ENCODE measurements at regions not wholly inside any gene's neighbourhood (a gene's known extent, or its start where the extent isn't known, plus 50 kb on each side); places are given as distances from the start of the nearest gene placed in this dataset.
A peak's percentile ranks its signal among the peaks of the same experiment; 100 is the strongest.

DNA sequence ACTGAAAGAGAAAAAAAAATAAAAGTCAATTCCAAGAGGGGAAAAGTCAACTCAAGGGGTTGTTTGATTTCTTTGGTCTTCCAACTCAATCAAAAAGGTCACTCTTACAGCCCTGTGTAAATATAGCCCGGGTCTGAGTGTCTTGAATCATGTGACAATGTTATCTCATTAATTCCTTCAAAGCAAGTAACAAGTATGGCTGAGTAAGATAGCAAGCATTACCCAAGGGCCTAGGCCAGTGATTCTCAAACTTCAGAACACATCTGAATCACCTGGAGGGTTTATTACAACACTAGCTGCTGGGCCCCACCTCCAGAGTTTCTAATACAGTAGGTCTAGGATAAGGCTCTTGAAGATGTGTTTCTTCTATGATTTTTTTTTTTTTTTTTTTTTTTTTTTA is 125.0 kb downstream of the PRLHR start:
- DNase-seq (ENCODE audit: low read depth): no peak

DNA sequence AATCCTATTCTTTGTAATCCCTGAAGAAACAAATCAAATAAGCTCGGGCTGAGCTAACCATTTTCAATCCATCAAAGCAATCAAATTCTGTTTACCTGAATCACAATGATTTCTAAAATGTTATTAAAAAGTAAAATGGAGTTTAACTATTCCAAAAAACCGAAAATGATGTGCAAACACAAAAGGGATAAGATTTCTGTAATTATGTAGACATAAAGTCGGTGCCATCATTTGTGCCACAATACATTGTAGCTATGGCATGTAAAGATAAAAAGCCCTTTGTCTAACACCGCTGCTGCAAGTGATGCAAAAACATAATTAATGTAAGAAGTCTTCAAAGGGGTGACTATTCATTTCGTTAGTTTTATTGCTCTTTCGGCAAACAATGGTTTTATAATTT is 125.1 kb upstream of the FAM204A start:
- DNase-seq (ENCODE audit: low read depth): no peak

DNA sequence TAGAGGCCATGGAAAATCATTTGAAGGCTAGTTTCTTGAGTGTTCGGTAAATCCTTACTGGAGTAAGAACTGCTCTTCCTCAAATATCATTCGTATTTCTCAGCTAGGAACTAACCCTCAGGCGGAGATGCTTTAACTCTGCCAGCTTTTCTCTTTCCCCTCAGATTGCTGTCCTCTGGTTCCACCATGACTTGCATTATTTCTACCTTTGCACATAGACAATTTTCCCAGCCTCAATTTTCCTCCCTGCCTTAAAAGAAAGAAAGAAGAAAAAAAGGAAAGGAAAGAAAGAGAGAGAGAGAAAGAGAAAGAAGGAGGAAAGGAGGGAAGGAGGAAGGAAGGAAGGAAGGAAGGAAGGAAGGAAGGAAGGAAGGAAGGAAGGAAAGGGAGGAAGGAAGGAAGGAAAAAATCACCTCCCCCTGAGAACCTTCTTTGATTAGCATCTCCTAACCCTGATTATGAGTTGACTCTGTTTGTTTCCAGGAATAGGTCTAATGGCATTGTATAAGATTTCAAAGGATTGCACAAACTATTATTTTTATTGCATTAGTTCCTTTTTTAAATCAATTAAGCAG is 123.3 kb upstream of the FAM204A start:
- no peak for DNase-seq (ENCODE audit: low read depth)

DNA sequence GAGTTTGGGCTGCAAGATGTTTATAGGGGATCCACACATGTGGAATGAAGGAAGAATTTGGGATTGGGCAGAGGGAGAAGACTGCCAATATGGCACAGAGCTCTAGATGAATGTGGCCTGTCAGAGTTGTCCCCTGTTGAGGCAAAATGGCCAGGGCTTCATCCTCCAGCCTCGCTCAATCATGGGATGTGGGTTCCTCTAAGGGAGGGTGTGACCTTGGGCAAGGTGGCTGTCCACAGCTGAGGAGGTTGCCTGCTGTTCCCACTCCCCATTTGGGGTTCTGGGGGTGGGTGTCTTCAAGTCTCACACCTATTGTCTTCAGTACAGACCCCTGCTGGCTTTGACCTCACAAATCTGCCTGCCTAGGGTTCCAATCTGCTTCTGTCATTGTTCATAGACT is 121.6 kb upstream of the FAM204A start:
- no peak for DNase-seq (ENCODE audit: low read depth)

DNA sequence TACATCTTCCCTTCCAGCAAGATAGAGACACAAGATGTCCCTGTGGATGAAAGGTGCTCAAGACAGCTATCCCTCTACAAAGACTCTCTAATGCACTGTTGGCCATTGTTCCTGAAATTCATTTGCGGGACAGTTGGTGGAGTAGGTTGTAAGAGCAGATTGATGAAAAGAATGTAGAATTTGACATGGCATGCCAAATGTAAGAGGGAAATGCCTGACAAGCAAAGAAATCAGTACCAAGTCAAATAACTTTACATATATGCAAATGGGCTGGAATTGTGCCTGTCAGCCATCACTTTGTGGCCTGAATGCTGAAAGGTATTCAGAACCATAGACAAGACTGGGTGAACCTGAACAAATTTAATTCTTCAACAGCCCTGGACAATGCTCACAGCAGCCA is 120.3 kb upstream of the FAM204A start:
- no peak for DNase-seq (ENCODE audit: low read depth)

GRCh38 chr10:118459642-118460193 is 117.6 kb upstream of the FAM204A start:
- peak; percentile 50 for DNase-seq (ENCODE audit: low read depth)

DNA sequence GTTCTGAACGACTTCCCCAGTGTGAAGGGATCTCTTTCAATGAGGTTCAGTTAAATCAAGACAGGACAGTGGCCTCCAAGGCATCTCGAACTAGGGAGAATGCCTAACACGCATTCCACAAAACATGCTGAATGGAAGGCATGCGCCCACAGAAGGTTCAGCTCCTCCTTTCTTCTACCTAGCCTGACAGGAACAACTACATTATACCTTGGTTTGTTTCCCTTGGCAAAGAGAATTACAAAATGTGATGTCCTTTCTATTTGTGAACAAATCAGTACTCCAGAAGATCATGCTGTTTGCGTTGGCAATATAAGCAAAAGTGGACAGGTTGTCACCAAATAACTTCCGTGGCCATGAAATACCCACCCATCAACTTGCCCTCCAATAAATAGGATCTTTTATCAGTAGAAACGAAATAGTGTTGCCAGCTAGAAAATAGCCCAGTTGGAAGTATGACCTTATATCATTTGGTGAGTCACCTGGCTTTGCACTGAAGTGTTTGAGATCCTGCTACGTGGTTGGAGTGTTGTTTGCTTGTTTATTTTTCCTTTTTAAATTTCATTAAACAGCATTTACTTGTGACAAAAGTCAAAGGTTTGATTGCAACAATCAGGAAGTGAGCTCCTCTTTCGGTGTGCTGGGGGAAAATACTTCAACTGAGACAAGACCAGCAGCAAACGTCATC is 117.0 kb upstream of the FAM204A start:
- no peak for DNase-seq (ENCODE audit: low read depth)

DNA sequence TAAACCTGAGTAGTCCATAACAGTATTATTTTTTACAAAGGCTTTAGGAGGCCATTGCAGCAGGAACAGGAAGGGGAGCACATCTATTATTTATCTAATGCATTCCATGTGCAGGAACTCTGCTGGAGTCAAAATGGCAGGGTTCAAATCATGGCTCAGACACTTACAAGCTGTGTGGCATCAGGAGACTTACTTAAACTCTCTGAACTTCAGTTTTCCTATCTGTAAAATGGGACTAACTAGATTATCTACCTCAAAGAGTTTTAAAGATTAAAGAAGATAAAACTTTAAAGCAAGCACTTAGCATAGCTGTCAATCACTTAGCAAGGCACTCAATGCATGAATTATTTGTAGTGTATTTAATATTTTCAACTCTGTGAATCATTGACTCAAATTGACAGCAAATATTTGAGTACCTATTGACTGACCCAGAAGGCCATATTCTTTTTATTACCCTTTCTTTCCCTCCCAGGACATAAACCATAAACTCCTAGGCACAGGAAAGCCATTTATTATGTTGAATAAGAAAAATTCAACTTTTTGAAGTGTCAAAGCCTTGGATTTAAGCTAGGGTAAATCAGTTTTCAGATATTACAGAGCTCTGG is 115.8 kb upstream of the FAM204A start:
- DNase-seq (ENCODE audit: low read depth): no peak

GRCh38 chr10:118455181-118455695 is 113.1 kb upstream of the FAM204A start:
- DNase-seq (ENCODE audit: low read depth): no peak

DNA sequence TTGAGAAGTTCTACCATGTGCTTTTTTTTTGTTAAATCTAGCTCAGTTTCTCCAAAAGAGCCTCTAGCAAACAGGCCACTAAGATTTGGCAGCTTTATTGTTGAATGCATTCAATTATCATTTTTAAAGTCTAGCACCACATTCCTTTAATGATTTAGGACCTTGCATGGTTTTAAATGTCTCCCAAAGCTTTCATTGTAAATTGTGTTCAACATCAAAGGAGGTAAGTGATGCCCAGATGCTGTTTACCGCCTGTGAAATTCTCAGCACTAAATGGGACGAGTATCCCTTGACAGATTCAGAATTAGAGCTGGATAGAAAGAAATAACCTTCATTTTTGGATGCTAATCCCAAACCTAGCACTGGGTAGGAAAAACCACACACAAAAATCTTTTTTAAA is 112.1 kb upstream of the FAM204A start:
- no peak for DNase-seq (ENCODE audit: low read depth)

DNA sequence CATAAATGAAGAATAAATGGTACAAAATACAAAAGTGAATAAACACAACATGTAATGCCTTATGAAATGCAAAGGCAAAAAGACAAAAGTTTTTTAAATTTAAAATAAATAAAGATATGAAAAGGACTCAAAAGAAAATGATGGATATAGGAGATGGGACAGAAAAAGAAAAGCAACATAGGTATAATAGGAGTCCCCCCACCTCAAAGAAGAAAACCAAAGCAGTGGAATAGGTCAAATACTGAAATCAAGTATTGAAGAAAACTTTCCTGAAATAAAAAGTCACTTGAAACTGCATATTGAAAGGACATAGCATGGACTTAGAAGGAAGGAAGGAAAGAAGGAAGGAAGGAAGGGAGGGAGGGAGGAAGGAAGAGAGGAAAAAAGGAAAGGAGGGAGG is 110.0 kb upstream of the FAM204A start:
- no peak for DNase-seq (ENCODE audit: low read depth)

DNA sequence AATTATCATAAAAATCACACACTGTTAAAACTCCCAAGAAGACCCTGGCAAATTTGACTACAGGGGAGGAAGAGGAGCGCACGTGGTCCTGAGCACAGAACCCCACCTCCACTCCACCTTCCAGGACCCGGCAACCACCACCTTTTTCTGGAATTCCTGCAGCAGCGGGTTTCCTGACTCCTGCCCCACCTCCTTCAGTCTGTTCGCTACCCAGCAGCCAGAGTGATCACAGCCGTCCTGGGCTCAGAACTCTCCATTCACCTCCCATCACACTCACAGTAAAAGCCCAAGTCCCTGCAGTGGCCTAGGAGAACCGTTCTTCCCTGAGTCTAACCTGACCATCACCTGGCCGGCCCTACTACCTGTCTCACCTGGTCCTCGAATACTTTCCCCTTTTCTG is 107.4 kb upstream of the FAM204A start:
- DNase-seq (ENCODE audit: low read depth): no peak

- DNase-seq (ENCODE audit: low read depth): no peak
Observed at GRCh38 chr10:118448744-118449143, 106.6 kb upstream of the FAM204A start.

GRCh38 chr10:118447478-118448270 is 105.5 kb upstream of the FAM204A start:
- DNase-seq (ENCODE audit: low read depth): peak; percentile 45

DNA sequence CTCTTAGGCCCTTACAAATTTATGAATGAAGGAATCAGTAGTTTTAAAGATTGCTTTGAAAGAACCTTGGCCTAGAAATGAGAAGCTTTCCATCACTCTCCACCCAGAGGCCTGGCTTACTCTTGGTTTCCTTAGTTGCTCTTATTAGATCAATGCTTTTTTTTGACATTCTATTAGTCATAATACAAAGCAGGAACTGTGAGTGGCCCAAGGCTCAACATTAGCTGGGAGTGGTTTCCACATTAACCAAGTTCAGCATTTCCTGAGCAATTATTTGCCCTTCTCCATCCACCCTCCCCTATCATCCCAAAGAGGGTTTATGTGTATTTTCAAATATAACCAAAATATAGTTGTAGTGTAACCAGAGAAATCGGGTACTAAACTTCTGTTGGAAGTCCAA is 103.4 kb upstream of the FAM204A start:
- no peak for DNase-seq (ENCODE audit: low read depth)

- DNase-seq (ENCODE audit: low read depth): no peak
Observed at GRCh38 chr10:118444069-118444468, 101.9 kb upstream of the FAM204A start.

GRCh38 chr10:118442032-118442431 is 99.9 kb upstream of the FAM204A start:
- no peak for DNase-seq (ENCODE audit: low read depth)

DNA sequence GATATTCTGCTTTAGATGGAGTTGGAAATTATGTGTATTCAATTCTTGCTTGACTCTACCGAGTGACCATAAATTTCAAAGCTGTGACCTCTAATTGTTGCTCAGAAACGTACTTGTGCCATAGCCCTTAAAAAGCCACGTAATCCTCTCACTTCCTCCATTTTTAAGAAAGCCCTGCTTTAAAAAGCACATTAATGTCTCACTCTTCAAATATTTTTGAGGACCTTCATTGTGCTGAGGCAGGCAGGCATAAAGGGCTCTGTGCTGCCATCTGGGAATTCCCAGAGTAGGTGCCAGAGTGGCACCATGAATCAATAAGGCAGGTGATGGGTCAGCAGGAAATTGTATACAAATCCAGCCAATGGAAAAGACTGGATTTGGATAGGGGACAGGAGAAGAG is 97.7 kb upstream of the FAM204A start:
- DNase-seq (ENCODE audit: low read depth): no peak

GRCh38 chr10:118436742-118437141 is 94.6 kb upstream of the FAM204A start:
- no peak for DNase-seq (ENCODE audit: low read depth)

DNA sequence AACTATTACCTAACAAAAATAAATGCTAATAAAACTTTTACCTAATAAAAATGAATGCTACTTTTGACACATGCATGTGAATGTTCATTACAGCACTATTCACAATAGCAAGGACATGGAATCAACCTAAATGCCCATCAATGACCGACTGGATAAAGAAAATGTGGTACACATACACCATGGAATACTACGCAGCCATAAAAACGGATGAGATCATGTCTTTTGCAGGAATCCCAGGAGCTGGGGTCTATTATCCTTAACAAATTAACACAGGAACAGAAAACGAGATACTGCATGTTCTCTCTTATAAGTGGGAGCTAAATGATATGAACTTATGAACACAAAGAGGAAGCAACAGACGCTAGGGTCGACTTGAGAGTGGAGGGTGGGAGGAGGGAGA is 88.1 kb upstream of the FAM204A start:
- DNase-seq (ENCODE audit: low read depth): no peak

DNA sequence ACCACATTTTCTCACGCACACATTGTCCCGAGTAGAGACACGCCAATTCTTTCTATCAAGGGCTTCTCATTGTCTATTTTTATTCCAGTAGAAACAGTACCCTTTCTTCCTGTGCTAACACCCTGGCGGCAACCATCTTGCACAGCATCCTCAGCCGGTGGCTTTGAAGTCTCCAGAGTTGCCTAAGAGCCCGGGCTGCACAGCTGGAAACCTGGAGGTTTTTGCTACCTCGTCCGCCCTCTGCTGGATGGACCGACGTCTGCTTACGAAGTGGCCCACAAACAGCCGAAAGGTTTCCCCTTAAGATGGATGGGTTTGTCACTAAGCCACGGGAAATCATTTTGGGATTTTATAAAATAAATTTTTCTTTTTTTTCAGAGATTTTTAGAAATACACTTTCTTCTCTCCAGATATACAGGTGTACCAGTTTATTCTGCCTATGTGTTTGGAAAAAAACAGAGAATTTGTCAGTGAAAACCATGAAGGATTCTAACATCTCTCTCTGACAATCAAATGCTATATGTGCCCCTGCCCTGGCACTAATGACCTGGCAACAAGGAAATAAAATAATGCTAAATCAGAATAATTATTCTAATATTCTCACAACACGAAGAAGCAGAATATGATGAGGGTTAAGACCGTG is 81.8 kb upstream of the FAM204A start:
- DNase-seq (ENCODE audit: low read depth): peak; percentile 74

GRCh38 chr10:118422241-118422640 is 80.1 kb upstream of the FAM204A start:
- no peak for DNase-seq (ENCODE audit: low read depth)

Measured in M059J (cell line).